GM19328 (cell line): ENCODE measurements at regions not wholly inside any gene's neighbourhood (a gene's known extent, or its start where the extent isn't known, plus 50 kb on each side); places are given as distances from the start of the nearest gene placed in this dataset.
"Not testable (repeated sequence)": the region's sequence is repeated elsewhere in the genome, so short reads cannot be mapped to it uniquely, and the experiment has no call there.

ENCODE experiments used
- ATAC-seq: cut with Tn5 transposase; IDR thresholded peaks from one replicate; pipeline ENCODE4 v1.9.1; 2021; ENCODE audit warnings: mild to moderate bottlenecking, moderate library complexity; ENCODE audit not compliant: unreplicated experiment

DNA sequence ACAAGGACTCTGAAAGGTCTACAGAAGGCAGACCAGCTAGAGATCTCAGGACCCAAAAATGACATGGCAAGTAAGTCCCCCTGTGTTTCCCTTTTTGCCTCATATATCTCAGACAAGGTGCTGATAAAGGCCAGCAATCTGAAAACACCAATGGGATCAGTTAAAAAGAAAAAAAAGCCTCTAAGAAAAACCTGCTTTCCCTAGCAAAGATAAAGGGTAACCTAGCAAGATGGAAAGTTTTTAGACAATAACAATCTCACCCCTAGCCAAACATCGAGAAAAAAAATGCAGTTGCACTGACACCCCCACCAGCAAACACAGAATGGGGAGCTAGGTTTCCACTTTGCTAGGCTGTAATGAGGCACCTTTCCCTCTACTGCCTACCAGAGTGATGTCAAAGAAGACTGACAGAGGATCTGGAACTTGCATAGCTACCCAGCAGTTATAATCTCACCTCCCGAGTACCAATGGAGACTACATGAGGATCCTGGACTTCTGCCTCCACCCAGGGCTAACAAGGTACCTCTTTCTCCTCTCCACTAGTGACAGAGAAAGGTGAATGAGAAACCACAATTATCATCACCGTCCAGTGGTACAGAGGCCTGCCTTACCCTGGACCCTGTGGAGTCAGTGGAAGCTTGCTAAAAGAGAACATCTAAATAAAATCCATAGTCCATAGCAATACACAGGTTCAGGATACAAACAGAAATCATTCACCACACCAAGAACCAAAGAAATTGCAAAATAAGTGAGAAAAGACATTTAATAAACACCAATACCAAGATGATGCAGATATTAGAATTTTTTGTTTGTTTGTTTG is 240.8 kb downstream of the ARHGAP12 start:
- ATAC-seq = no peak

DNA sequence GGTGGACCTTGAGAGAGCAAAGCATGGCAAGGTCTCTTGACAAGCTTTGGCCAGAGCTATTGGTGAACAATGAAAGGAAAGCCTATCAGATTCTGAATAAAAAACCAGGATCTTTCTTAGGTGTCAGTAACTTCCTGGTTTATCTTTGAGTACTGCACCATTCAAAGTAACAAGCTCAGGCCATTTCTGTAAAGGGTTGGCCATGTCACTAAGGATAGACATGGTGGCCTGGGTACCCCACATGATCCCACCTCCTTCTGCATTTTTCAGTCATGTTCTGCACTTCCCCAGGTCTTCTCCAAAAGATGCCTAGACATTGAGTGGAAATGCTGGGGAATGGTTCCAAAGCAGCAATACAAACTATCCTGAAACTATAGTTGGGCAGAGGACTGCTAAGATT is 242.0 kb downstream of the ARHGAP12 start:
- no peak for ATAC-seq

DNA sequence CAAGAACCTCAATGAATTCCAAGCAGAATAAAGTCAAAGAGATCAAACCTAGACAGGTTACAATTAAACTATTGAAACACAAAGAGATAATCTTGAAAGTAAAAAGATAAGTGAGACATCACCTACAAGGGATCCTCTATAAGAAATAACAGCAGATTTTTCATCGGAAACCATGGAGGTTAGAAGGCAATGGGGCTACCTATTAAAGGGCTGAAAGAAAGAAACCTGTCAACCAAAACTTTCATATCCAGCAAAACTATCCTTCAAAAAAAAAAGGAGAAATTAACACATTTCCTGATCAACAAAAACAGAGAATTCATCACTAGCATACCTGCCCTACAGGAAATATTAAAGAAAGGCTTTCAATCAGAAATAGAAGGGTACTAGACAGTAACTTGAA is 244.9 kb downstream of the ARHGAP12 start:
- ATAC-seq = no peak

DNA sequence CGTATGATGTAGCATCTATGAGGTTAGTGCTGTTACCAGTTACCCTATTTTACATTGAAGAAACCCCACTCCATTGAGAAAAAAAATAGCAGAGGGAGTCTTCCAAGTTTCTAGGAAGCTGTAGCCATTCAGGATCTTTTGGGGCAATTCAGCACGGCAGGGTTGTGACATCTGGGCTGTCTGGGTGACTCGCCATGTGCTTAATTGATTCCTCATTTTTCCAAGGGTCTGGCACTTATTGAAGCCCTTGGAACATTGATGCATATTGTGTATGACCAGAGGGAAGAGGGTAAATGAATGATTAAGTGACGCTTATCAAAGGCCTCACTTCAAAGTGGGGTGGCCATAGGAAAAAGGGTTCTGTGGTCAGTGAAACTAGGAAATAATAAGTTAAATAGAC is 248.7 kb downstream of the ARHGAP12 start:
- no peak for ATAC-seq

DNA sequence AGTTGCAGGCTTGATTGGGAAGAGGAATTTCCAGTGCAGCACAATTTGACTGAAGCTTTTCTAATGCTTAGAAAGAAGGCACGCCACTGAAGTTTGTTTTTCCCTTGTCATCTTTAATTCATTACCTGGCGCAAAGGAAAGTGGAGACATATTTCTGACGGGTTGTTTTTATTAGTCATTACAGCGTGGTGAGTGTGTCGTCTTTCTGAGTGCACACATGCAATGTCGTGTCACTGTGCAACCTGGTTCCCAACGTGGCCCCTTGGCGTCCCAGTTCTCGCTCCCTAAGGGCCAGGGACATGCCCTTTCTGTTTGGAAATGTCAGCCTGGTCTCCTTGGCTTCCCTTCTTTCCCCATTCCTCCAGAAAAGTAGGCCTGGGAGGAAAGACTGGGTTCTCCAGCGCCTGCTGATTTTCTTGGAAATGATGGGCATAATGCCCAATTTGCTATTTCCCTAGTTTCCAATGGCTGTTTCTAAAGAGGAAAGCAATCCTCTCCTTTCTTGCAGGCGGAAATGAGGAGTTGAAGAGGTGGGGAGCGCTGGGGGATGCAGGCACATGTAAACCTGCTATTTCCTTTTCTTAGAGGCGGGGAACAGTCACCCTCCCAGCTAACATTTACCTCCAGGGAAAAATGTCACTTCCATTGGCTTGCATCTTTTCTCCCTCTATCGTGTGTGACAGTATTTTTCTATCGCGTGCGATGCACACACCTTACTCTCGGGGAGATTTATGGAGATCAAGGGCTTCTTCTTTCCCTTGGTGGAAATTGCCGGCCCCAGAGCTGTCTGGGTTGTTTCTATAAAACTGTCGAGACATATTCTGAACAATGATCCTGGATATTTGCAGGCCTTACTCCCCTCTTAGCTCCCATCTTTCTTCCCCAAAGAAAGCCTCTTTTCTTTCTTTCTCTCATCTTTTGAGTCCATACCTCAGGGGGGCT is 249.8 kb downstream of the ARHGAP12 start:
- ATAC-seq = no peak

DNA sequence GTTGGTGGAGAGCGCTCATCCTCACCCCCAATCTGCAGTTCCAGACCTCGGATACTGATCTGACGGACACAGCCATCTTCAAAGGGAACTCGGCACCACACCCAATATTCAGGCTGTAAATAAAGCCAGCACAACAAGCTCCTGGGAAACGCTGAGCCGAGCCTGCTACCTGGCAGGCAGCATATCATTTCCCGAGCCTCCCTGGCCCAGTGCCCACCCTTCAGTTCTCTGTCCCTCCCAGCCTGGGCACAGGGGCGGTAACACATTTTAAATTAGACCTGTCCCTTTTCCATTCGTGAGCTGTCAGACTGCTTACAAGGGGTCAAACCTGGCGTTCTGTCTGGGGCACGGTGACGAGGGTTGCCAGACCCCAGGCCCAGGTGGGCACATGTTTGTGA is 250.5 kb downstream of the ARHGAP12 start:
- ATAC-seq = no peak

DNA sequence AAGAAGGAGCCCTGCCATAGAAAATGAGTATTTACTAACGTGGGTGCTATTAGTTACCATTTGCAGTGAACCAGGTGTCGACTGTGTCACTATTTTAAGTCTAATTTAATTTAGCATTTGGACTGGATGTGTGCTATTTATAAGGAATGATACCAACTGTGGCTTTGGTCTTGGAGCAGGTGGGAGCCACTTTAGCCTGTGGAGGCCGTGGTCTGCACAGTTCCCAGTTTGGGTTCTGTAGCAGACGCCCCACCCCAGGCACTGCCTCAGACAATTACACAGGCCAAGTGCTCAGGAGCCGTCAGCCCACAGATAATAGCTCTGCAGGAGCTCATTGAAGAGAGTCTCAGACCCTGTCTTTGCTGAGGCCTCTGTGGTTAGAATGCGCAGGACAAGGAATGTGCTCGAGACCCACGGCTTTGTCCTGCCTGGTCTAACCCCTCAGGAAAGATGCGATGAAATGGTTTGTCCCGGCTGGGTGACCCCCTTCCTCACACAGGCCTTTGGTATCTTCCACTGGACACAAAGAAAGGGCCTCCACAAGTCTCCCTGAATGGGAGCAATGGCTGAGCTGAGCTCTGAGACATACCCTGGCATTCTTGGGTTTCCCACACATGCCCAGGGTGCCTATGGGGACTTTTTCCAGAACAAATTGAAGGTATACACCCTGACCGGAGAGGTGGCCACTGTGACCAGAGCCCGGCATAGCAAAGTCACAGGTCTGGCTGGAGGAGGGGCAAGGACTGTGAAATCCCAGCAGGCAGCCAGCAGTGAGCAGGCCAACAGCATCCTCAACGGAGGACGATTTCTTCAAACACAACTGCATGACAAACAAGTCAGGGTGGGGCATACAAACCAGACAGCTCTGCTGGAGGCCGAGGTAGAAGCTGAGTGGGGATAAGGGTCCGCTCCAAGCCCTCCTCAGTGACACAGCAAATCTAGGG is 251.2 kb downstream of the ARHGAP12 start:
- ATAC-seq = no peak

DNA sequence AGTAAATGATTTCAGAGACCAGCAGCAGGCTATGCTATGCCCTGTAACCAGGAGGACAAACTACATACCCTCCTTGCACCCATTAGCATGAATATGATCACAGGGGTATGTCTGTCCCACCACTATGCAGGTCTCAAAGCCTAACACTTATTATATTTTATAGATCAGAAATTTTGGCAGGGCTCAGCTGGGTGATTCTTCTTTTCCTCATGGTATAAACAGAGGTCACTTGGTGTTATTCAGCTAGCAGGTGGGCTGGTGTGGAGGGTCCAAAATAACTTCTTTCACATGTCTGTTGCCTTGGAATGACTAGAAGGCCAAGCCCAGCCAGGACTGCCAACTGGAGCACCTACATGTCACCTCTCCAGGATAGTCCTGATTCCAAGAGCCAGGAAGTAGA is 252.9 kb downstream of the ARHGAP12 start:
- no peak for ATAC-seq

DNA sequence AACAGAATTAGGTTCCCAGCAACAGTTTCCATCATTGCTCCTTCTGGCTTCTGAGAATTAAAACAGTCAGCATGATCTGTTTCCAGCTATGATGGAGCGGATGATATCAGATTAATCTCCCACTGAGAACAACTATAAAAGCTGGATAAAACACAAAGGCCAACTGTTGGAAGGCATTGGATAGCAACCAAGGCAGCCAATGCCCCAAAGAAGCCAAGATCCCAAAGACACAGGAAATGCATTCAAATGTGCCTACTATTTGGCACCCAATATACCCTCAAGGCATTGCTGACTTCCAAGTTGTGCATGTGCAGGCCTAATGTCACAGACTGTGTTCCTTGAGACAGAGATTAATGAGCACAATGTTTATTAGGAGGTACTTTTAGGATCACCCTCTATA is 259.3 kb downstream of the ARHGAP12 start:
- ATAC-seq = no peak

DNA sequence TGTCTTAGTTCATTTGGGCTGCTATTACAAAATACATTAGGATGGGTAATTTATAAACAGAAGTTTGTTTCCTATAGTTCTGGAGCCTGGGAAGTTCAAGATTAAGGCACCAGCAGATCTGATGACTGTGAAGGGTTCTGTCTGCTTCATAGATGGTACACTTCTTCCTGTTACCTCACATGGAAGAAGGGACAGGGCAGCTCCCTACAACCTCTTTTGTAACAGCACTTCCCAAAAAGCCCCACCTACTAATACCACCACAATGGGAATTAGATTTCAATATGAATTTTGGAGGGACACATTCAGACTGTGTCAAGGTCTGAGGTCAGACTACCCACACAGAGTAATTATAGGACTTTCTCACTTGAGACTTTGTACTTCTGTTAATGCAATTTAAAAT is 260.3 kb downstream of the ARHGAP12 start:
- no peak for ATAC-seq

DNA sequence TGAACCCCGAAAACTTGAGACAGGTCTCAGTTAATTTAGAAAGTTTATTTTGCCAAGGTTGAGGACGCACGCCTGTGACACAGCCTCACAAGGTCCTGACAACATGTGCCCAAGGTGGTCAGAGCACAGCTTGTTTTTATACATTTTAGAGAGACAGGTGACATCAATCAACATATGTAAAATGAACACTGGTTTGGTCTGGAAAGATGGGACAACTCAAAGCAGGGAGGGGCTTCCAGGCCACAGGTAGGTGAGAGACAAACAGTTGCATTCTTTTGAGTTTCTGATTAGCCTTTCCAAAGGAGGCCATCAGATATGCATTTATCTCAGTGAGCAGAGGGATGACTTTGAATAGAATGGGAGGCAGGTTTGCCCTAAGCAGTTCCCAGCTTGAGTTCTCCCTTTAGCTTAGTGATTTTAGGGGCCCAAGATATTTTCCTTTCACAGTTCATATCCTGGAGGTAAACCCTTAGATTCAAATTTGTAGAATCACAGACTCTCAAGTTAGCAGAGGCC is 262.8 kb downstream of the ARHGAP12 start:
- ATAC-seq = not testable (repeated sequence)

DNA sequence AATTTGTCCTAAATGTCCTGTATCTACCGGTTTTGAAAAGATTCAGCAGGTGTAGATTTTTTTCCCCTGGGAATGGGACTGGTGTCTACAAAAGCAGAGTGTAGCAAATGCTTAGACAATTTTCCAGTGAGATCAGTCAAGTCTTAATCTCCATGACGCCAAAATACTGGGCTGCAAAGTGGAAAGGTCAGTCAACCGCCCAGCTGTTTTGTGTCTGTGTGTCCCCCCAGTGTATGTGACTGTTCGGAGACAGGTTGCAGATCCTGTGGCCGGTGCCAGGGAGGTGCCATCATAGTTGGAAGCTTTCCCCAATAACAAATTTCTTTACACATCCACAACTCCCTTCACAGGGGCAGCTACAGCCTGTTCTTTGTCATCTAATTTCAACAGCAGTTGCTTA is 263.8 kb downstream of the ARHGAP12 start:
- ATAC-seq = no peak

DNA sequence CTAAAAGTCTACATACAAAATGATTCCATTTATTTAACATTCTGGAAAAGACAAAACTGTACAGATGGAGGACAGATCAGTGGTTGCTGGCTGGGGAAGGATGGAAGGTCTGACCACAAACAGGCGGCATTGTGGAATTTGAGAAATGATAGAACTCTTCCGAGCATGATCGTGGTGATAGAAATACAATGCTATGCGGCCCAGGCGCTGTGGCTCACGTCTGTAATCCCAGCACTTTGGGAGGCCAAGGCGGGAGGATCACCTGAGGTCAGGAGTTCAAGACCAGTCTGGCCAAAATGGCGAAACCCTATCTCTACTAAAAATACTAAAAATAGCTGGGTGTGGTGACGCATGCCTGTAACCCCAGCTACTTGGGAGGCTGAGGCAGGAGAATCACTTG is 264.6 kb downstream of the ARHGAP12 start:
- not testable (repeated sequence) for ATAC-seq

DNA sequence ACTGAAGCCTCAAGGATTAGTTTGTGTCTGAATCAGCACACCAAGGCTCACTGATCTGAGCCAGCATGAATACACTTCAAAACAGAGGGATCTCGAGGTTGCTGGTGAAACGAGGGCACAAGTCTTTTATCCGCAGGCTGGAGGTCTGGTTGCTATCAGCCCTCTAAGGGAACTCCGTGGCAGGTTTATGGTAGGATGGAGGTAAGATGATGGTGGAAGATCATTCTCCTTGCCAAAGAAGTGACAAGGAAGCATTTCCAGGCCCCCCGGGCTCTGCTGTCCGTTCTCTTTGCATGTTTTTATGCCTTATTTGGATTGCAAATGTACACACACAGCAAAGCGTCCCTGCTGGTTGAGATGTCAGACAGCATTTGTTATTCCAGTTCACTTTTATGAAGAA is 268.3 kb downstream of the ARHGAP12 start:
- no peak for ATAC-seq

DNA sequence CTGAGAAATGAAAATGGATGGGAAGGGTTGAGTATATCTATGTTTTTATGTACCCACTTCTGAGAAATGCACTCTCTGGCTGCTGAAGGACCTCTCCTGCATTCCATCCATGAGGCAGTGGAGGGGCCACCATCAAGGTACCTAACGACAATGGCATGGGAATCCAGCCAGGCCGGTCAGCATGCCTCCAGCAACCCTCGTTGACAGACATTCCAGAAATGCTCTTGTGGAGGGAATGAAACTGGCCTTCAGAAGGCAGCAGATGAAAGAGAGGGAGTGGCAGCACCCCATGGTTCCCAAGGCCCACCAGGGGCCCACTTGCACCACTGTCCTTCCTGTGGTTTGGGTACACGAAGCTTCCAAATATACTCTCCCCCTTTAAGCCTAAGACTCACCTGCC is 269.0 kb downstream of the ARHGAP12 start:
- ATAC-seq = no peak

DNA sequence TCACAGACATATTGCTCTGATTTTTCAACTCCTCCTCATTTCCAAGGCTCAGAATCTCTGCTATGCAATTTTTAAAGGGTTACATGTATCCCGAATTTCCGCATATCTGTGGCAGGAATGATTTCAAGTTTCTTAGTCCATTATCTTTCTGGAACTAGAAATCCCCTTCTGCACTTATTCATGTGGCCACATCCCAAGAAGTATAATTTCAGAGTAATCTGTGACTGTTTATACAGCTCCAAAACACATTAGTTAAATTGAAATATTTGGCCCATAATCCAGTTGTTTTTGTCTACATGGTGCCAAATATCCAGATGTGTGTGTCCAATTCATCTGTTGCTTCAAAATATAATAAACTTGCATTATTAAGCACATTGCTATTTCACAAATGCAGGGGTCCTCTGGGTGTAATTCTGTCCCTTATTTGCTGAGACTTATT is 271.2 kb downstream of the ARHGAP12 start:
- ATAC-seq = no peak

DNA sequence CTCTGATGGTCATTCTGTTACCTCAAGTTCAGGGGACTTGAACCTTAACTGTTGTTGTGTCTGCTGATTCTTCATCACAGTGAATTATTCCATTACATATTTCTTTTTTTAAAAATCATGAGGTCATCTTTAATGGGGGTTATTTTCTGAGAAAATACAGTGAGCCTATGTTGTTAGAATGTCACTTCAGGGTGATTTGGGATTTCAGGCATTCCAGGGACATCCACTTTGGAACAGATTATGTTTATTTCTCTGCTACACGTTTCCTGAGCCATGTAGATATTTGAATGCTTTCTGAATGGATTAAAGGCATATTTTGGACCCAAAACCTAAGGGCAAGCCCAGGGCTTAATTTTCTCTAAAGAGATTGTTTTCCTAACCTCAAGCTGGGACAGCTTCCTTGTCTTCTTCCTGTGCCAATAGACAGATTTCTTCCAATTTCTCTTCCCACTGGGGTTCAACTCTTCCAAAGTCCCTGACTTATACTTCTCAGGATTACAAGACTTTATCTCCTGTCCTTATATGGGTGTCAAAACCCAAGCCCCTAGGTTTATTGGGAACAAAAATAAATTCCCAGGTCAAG is 271.7 kb downstream of the ARHGAP12 start:
- no peak for ATAC-seq

DNA sequence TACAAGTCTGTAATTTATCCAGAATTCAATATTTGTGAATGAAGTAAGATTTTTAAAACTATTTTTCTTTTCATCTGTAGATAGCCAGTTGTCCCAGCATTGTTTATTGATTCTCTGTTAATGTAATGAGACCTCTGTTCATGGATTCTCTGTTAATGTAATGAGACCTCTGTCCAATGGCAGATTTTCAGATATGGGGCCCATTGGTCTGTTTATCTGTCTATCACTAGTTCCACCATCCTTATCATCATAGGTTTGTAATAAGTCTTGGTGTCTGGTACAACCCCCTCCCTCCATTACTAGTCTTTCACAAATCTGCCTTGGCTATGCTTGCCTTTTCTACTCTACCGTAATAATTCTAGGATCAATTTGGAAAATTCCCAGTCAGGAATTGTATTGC is 276.6 kb downstream of the ARHGAP12 start:
- ATAC-seq = no peak

DNA sequence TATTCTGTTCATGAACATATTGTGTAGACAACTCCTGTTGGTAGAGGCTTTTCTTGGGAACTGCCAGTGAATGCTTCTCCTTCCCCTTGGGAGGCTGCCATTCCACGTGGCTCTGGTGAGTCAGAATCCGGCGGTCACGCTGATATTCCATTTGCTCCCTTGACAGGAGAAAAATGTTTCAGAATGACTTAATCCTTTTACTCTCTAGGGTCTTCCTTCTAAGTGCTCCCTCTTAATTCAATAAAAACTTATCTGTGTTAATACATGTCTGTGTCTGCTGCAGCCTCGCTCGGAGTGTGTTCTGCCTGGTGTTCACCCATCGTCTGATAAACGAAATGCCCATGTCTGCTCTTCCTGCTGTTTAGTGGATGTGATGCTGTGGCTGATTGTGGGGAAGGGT is 278.6 kb downstream of the ARHGAP12 start:
- ATAC-seq = no peak

DNA sequence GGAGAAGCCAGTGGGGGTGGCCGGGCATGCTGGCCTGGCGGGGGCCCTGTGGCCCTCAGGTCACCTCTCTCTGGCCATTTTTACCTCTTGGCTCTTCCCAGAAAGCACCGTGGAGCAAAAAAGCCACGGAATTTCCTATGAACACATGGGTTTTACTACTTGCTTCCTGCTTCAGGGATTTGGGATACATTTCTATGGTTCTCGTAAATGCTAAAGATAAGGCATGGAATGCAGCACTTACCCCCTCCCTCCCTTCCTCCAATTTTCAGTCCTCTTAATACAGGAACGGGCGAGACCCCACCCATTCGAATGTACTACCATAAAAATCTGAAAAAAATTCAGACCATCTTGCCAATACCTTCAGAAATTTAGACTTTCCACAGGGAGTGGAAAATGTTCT is 279.7 kb downstream of the ARHGAP12 start:
- no peak for ATAC-seq
